MCF 10A (cell line): ENCODE measurements at regions not wholly inside any gene's neighbourhood (a gene's known extent, or its start where the extent isn't known, plus 50 kb on each side); places are given as distances from the start of the nearest gene placed in this dataset.
A peak's percentile ranks its signal among the peaks of the same experiment; 100 is the strongest.

Source experiments
- BruUV-seq: library from RNA; stranded (reverse); fragments of 400-500 nt; replicated peaks from 2 replicates; lab custom pipeline; 2021; lab: Mats Ljungman, UMichigan
- CTCF ChIA-PET: fragments of 300-600 bp; sonication (Branson Sonifier 250); formaldehyde crosslinking; extraction: SDS; loops from one replicate; lab custom pipeline; 2021; ENCODE audit warnings: antibody characterized with exemption, inconsistent platforms; lab: Yijun Ruan, JAX
- POLR2A ChIA-PET: fragments of 300-600, 350-650 bp; sonication (Branson Sonifier 250); formaldehyde crosslinking; extraction: SDS; loops from one replicate; lab custom pipeline; 2020; ENCODE audit warnings: antibody characterized with exemption, inconsistent platforms; lab: Yijun Ruan, JAX
- DNase-seq: peaks from one replicate; pipeline ENCODE4 v3.0.0-alpha.2; 2018; ENCODE audit not compliant: unreplicated experiment
- H3K27ac Mint-ChIP-seq: one replicate; pipeline ENCODE4 v1.8.0; 2022; ENCODE audit warnings: mild to moderate bottlenecking, low read depth, mixed read lengths; ENCODE audit not compliant: unreplicated experiment
- H3K27me3 Mint-ChIP-seq: one replicate; pipeline ENCODE4 v1.8.0; 2022; ENCODE audit warnings: mixed read lengths; ENCODE audit not compliant: insufficient read depth, unreplicated experiment
- H3K36me3 Mint-ChIP-seq: one replicate; pipeline ENCODE4 v1.8.0; 2022; ENCODE audit warnings: mild to moderate bottlenecking, moderate library complexity, mixed read lengths; ENCODE audit not compliant: insufficient read depth, unreplicated experiment
- H3K4me1 Mint-ChIP-seq: one replicate; pipeline ENCODE4 v1.8.0; 2022; ENCODE audit warnings: mixed read lengths; ENCODE audit not compliant: insufficient read depth, unreplicated experiment
- H3K4me3 Mint-ChIP-seq: one replicate; pipeline ENCODE4 v1.8.0; 2022; ENCODE audit warnings: mild to moderate bottlenecking, moderate library complexity, mixed read lengths; ENCODE audit not compliant: unreplicated experiment
- H3K9me3 Mint-ChIP-seq: one replicate; pipeline ENCODE4 v1.8.0; 2022; ENCODE audit warnings: mixed read lengths; ENCODE audit not compliant: unreplicated experiment
- intact Hi-C: fragments of 100-400 bp; cut with micrococcal nuclease; formaldehyde crosslinking; loops from 2 replicates; pipeline ENCODE4 v1.14.1; 2022
- TF ChIP-seq, protein P1 (sequence below): fragments of 200-600 bp; IDR thresholded peaks from one replicate; pipeline ENCODE4 v1.8.0; 2022; ENCODE audit warnings: antibody characterized with exemption, mild to moderate bottlenecking; ENCODE audit not compliant: unreplicated experiment

DNA sequence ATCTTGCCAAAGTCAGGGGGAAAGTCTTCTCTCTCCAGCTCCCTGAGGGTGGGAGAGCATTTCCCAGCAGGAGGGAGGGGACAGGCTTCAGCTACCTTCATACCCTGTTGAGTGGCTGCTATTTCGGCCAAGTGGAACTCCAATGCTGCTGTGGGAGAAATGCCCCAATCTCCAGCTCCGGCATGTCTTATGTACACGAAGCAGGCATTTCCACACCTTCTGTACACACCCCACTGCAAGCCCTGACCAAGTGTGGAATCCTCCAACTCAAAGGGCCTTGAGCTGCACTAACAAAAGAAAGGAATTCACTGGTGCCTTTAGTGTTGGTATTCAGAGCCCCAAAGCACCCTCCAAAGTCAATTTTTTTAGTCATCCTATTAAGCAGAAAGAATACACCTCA, 313.6 kb upstream of the NT5E start:
- TF ChIP-seq, protein P1, sequence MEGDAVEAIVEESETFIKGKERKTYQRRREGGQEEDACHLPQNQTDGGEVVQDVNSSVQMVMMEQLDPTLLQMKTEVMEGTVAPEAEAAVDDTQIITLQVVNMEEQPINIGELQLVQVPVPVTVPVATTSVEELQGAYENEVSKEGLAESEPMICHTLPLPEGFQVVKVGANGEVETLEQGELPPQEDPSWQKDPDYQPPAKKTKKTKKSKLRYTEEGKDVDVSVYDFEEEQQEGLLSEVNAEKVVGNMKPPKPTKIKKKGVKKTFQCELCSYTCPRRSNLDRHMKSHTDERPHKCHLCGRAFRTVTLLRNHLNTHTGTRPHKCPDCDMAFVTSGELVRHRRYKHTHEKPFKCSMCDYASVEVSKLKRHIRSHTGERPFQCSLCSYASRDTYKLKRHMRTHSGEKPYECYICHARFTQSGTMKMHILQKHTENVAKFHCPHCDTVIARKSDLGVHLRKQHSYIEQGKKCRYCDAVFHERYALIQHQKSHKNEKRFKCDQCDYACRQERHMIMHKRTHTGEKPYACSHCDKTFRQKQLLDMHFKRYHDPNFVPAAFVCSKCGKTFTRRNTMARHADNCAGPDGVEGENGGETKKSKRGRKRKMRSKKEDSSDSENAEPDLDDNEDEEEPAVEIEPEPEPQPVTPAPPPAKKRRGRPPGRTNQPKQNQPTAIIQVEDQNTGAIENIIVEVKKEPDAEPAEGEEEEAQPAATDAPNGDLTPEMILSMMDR, result no peak

GRCh38 chr6:85135376-85136094, 314.3 kb upstream of the NT5E start:
- no TSS peak for BruUV-seq
- ChIA-PET CTCF (interaction anchor here (1.0 kb wide), 1 partner anchor 188 kb away, joined by 5 read pairs; no protein-coding TSS in a partner anchor), POLR2A (no interaction called here)
- H3K9me3 Mint-ChIP-seq, result no peaks in the 10 kb centered on the region
- peaks cover 20% of the 10 kb centered on the region for H3K4me1 Mint-ChIP-seq
- no peak overlapping the region for H3K27ac Mint-ChIP-seq
- TF ChIP-seq, protein P1, result no peak
- H3K27me3 Mint-ChIP-seq, result no peaks in the 10 kb centered on the region
- H3K4me3 Mint-ChIP-seq, result no peak overlapping the region
- peak; percentile 64 for DNase-seq
- intact Hi-C loops, result no loop called here
- H3K36me3 Mint-ChIP-seq, result no peaks in the 10 kb centered on the region

More for the DNA sequence above, 313.6 kb upstream of the NT5E start:
- H3K4me1 Mint-ChIP-seq, result peaks cover 15% of the 10 kb centered on the region
- H3K4me3 Mint-ChIP-seq, result no peak overlapping the region
- intact Hi-C loops, result no loop called here
- H3K9me3 Mint-ChIP-seq, result no peaks in the 10 kb centered on the region
- BruUV-seq, result no TSS peak
- H3K36me3 Mint-ChIP-seq, result no peaks in the 10 kb centered on the region
- POLR2A ChIA-PET, result no interaction called here
- DNase-seq, result no peak
- H3K27me3 Mint-ChIP-seq, result no peaks in the 10 kb centered on the region
- no peak overlapping the region for H3K27ac Mint-ChIP-seq
- CTCF ChIA-PET, result interaction anchor here (0.6 to 1.3 kb wide), 5 partner anchors 10 to 828 kb away, joined by 3 to 6 read pairs (median 4); no protein-coding TSS in a partner anchor

GRCh38 chr6:85134172-85134571, 315.7 kb upstream of the NT5E start:
- CTCF ChIA-PET, result interaction anchor here (0.7 kb wide), 2 partner anchors 108 to 391 kb away, joined by 3 read pairs; no protein-coding TSS in a partner anchor

DNA sequence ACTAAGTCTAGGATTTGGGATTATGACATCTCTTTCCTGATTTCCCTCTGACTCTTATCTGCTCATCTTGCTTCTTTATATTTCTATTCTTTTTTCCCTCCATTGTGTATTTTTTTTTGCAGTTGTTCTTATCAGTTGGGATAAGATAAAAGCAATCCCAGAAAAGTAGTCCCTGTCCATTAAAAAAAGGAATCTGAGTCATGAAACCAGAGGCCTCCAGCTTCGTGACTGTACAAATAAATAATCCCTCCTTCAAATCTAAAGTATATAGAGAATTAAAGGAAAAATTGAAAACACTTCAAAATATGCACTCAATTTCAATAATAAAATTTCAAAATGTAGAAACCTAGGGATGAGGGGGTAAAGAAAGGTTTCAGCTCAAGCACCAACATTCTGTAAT, 317.8 kb upstream of the NT5E start:
- H3K36me3 Mint-ChIP-seq, result no peaks in the 10 kb centered on the region
- no TSS peak for BruUV-seq
- intact Hi-C loops, result no loop called here
- H3K4me3 Mint-ChIP-seq, result no peak overlapping the region
- ChIA-PET CTCF (no interaction called here), POLR2A (no interaction called here)
- H3K9me3 Mint-ChIP-seq, result no peaks in the 10 kb centered on the region
- no peaks in the 10 kb centered on the region for H3K27me3 Mint-ChIP-seq
- no peak overlapping the region for H3K27ac Mint-ChIP-seq
- TF ChIP-seq, protein P1, result no peak
- H3K4me1 Mint-ChIP-seq, result peaks cover 20% of the 10 kb centered on the region
- DNase-seq, result no peak

More at GRCh38 chr6:85134172-85134571, 315.7 kb upstream of the NT5E start:
- Mint-ChIP-seq H3K36me3 (no peaks in the 10 kb centered on the region), H3K9me3 (no peaks in the 10 kb centered on the region), H3K4me3 (no peak overlapping the region), H3K27me3 (no peaks in the 10 kb centered on the region), H3K27ac (no peak overlapping the region), H3K4me1 (peaks cover 20% of the 10 kb centered on the region)
- TF ChIP-seq, protein P1, result no peak
- no peak for DNase-seq
- POLR2A ChIA-PET, result interaction anchor here (0.6 kb wide), 1 partner anchor 398 kb away, joined by 4 read pairs; no protein-coding TSS in a partner anchor
- BruUV-seq, result no TSS peak
- intact Hi-C loops, result no loop called here
